Pons (tissue), 1 donor: ENCODE measurements at regions not wholly inside any gene's neighbourhood (a gene's known extent, or its start where the extent isn't known, plus 50 kb on each side); places are given as distances from the start of the nearest gene placed in this dataset.
A peak's percentile ranks its signal among the peaks of the same experiment; 100 is the strongest.
"Not testable (repeated sequence)": the region's sequence is repeated elsewhere in the genome, so short reads cannot be mapped to it uniquely, and the experiment has no call there.

Source experiments
- DNase-seq: peaks from one replicate; pipeline ENCODE4 v3.0.0-alpha.2; 2016; ENCODE audit warnings: low spot score

DNA sequence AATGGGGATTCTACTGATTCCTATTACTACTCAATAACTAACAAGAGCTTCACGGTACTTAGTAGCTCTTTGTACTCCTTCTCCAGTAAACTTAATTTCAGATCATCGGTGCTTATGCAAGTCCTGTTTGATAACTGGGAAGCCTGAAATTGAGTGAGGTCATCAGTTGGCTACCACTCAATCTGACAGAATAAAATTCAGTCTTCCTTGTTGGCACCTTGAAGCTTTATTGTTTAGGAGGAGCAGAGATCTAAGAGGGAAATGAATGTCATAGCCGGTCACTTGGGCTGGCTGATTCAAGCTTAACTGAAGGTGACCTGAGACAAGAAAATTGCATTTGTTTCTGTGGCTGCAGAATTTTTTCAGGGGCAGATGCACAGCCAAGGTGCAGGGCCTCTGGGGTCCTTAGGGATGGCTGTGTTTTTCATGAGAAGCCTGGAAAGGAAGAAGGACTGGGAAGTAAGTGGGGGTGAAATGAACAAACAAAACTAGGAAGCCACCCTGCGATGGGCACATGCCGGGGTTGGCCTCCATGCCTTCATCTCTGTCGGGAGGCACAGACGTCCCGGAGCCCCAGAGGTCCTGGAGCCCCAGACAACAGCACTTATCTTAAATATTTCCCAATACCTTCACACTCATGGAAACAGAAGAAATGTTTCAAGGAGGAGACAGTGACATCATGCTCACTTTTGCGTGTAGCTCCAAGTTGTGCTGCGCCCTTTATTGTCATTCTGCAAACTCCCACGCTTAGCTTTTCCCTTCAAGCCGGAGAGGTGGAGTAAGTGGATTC is 85.0 kb upstream of the KIF5B start:
- no peak for DNase-seq

DNA sequence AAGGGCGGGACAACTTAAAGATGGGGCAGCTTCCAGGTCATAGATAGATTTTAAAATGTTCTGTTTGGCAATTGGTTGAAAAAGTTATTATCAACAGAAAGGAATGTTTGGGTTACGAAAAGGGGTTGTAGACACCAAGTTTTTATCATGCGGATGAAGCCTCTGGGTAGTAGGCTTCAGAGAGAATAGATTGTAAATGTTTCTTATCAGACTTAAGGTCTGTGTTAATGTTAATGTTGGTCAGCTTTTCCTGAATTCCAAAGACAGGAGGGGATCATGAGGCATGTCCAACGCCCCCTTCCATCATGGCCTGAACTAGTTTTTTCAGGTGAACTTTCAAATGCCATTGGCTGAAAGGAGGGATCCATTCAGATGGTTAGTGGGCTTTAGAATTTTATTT is 84.2 kb upstream of the KIF5B start:
- no peak for DNase-seq

- peak; percentile 29 for DNase-seq
Observed at GRCh38 chr10:32139223-32140073, 83.2 kb upstream of the KIF5B start.

DNA sequence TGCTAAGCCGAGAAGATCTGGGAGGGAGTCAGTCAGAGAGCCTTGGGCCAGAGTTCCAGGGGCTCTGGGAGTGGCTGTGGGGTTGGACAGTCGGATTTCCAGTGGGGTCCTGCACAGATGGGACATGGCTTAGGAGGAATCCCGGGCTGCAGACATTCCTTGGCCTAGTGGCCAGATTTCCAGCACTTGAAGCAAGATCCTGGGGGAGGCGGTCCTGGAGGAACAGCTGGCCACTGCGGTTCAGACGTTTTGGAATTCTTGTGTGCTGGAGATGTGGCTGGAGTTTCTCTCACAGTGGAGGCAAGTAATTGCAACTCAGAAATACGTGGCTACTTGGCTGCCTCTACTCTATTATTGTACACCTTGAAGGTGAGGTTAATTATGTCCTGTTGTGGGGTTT is 80.7 kb upstream of the KIF5B start:
- DNase-seq, result not testable (repeated sequence)

GRCh38 chr10:32135796-32136195 is 79.6 kb upstream of the KIF5B start:
- not testable (repeated sequence) for DNase-seq

- DNase-seq, result no peak
Observed at GRCh38 chr10:32132357-32132946, 76.2 kb upstream of the KIF5B start.

DNA sequence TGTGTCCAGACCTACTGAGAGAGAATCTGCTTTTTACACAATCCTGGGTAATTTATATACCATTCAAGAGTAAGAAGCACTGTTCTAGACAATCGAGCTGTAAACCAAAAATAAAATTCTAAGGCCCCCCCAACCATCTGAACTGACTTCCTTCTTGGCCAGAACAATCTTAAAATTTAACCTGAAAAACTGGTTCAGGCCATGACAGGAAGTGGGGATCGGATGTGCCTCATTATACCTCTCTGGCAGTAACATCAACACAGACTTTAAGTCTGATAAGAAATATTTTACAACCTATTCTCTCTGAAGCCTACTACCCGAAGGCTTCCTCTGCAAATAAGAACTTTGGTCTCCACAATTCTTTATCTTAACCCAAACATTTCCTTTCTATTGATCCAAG is 75.2 kb upstream of the KIF5B start:
- DNase-seq, result no peak

- no peak for DNase-seq
Observed at GRCh38 chr10:32130788-32131187, 74.6 kb upstream of the KIF5B start.

DNA sequence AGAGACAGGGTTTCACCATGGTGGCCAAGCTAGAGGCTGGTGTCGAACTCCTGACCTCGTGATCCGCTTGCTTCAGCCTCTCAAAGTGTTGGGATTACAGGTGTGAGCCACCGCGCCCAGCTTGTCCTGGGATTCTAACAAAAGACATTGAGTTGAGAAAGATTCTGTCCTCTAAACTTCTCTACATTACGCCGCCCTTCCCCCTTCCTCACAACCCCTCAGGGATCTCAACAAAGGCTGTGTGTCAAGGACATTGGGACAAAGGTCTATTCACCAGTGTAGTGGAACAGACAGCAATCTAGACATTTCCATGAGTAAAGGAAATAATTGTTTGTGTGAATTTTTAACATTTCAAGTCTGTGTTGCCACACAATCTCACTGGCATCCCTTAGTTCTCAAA is 68.8 kb upstream of the KIF5B start:
- DNase-seq, result peak; percentile 95

GRCh38 chr10:32123021-32123420 is 66.8 kb upstream of the KIF5B start:
- no peak for DNase-seq

- DNase-seq, result no peak
Observed at GRCh38 chr10:32121648-32122047, 65.4 kb upstream of the KIF5B start.

DNA sequence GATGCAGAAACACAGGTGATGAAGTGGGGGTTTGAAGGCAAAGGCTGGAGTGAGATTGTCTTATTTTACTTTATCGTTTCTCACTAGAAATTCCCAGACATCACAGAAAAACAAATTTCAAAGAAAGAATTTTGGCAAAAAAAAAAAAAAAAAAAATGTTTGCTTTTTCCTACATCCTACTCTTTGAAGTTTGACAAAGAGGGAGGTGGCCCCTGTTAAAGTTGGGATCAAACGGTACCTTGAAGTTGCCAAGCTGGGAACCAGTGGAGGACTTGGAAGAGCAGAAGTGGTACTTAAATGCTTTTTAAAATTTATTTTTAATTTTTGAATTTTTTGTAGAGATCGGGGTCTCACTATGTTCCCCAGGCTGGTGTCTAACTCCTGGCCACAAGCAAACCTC is 63.9 kb upstream of the KIF5B start:
- DNase-seq, result no peak

- DNase-seq, result no peak
Observed at GRCh38 chr10:32114508-32114907, 58.3 kb upstream of the KIF5B start.

DNA sequence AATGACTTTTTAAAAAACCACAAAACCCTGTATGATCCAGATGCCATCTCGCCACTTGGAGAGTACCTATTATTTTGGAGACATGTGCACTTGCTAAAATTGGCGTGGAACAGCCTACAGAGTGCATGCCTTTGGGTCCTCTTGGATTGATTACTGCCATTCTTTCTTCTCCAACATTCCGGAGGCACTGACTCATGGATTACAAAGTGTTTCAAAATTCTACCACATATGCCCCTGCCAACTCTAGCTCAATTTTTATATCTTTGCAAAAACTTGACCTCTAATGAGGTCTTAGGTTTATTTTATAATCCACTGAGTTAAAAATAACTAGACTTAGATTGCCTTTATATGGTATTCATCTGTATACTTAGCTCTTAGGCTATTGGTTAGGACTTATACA is 55.8 kb upstream of the KIF5B start:
- DNase-seq, result no peak

DNA sequence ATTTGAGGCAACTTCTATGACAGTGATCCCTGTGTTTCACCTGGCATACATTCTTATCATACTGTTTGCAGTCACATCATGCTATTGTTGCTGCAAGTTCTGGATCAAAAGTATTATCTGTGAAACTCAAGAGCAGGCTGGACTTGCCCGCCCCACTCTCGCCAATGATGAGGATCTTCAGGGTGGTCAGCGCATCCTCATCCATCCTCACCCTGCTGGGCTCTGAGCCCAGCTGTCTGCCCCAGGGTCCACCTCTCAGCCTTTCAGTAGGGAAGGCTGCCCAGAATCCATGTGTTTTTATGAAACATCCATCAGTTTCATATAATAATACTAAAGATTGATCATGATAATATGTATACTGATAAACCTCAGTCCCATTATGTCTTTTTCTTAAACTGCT is 55.4 kb upstream of the KIF5B start:
- no peak for DNase-seq

DNA sequence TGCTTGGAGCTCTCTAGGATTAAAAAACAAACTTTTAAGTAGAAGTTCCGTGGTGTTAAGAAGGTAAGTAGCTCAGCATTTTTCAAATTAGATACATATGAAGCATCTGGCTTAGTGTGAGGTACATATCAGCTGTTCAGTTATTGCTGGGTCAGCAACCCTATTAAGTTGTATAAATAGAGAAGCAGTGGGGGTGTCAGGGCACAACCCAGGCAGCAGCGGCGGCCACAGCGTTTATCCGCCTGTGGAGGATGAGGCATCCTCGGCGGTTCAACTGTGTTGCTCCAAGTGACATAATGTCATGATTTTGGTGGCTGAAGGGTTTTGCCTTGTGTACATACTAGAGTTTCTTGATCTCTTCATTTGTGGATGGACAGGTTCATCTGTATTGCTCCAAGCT is 54.6 kb upstream of the KIF5B start:
- DNase-seq, result no peak

DNA sequence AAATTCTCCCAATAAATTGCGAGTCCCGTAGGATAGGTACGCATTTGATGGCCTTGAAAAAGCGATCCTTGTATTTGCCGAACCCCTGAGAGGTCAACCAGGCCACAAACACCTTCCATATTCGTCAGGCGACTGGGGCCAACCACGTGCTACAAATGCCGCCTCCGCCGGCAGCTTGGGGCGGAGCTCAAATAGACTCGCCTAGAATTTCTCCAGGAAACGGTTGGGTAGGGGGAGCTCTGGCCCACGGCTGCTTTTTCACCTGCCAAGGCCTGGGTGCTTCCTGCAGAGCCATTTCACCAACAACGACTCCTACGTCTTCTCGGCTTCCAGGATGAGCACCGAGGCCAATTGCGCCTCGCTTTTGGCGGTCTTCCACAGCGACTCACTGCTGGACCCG is 53.4 kb upstream of the KIF5B start:
- DNase-seq, result no peak
